OCI-LY3 (cell line): ENCODE measurements at regions not wholly inside any gene's neighbourhood (a gene's known extent, or its start where the extent isn't known, plus 50 kb on each side); places are given as distances from the start of the nearest gene placed in this dataset.

Experiments used
- CTCF ChIP-seq: fragments of 200-600, 300-600 bp; sonication (generic); IDR thresholded peaks from 2 replicates; pipeline ENCODE4 v1.5.1; 2014; ENCODE audit warnings: antibody characterized with exemption, low read length, low read depth
- EZH2phosphoT487 ChIP-seq: fragments of 200-600 bp; shearing (Covaris generic); IDR thresholded peaks from 2 replicates; pipeline ENCODE4 v1.6.1; 2018; ENCODE audit warnings: antibody characterized with exemption, mixed run types, low read depth

- TF ChIP-seq CTCF (no peak), EZH2phosphoT487 (no peak)
These were observed 169.0 kb downstream of the AKR1D1 start for GRCh38 chr7:138245216-138245615.
